CD14-positive monocyte (primary cell): ENCODE measurements at regions not wholly inside any gene's neighbourhood (a gene's known extent, or its start where the extent isn't known, plus 50 kb on each side); places are given as distances from the start of the nearest gene placed in this dataset.

Experiments used
- DNase-seq, 3 donors: peaks; one replicate each; pipeline ENCODE4 v3.0.0-alpha.2; 2011 to 2022
- H2AFZ ChIP-seq: 2 replicates; pipeline ENCODE4 v1.6.0; 2012; ENCODE audit warnings: mild to moderate bottlenecking, low read depth, low read length, inconsistent platforms; ENCODE audit not compliant: insufficient read depth, poor library complexity, severe bottlenecking
- H3K27ac ChIP-seq, 2 donors: 1 replicate in 1 of 2; 2 replicates in 1 of 2; pipeline ENCODE4 v1.5.1; 2012 to 2013; ENCODE audit warnings: low read length in 2 of 2, control low read depth in 1 of 2, inconsistent platforms in 1 of 2, low read depth in 1 of 2, mild to moderate bottlenecking in 1 of 2
- H3K27me3 ChIP-seq, 2 donors: one replicate each; pipeline versions ENCODE4 v1.6.0 to v1.6.1; 2011 to 2013; ENCODE audit warnings: low read length in 2 of 2; ENCODE audit not compliant: control insufficient read depth in 2 of 2, insufficient read depth in 2 of 2
- H3K36me3 ChIP-seq, 2 donors: replicated peaks in 1 of 2; 1 replicate in 1 of 2; 2 replicates in 1 of 2; pipeline versions ENCODE4 v1.5.1 to v1.6.1; 2012 to 2013; ENCODE audit warnings: low read length in 2 of 2, control low read depth in 1 of 2, inconsistent platforms in 1 of 2, mild to moderate bottlenecking in 1 of 2; ENCODE audit not compliant: insufficient read depth in 2 of 2, control insufficient read depth in 1 of 2
- H3K4me1 ChIP-seq, 2 donors: 1 replicate in 1 of 2; 2 replicates in 1 of 2; pipeline versions ENCODE4 v1.5.1 to v1.6.1; 2012 to 2013; ENCODE audit warnings: low read length in 2 of 2, control low read depth in 1 of 2, inconsistent platforms in 1 of 2, mild to moderate bottlenecking in 1 of 2, moderate library complexity in 1 of 2; ENCODE audit not compliant: insufficient read depth in 2 of 2, control insufficient read depth in 1 of 2
- H3K4me2 ChIP-seq: replicated peaks from 2 replicates; pipeline ENCODE3; 2012; ENCODE audit warnings: low read length, moderate library complexity, mild to moderate bottlenecking; ENCODE audit not compliant: poor library complexity, severe bottlenecking; ENCODE audit errors: extremely low read depth
- H3K4me3 ChIP-seq, 3 experiments: fragments of 200-600 bp in 1 of 3; sonication (generic) in 1 of 3; replicated peaks in 1 of 3; 1 replicate in 2 of 3; 2 replicates in 1 of 3; pipeline ENCODE4 v1.5.1; 2011 to 2013; ENCODE audit warnings: low read length in 3 of 3, mild to moderate bottlenecking in 3 of 3, control low read depth in 2 of 3, low read depth in 2 of 3, inconsistent platforms in 1 of 3, moderate library complexity in 1 of 3
- H3K79me2 ChIP-seq: 2 replicates; pipeline ENCODE4 v1.6.0; 2012; ENCODE audit warnings: mild to moderate bottlenecking, control low read depth, inconsistent platforms, low read length, moderate library complexity; ENCODE audit not compliant: insufficient read depth
- H3K9ac ChIP-seq: 2 replicates; pipeline ENCODE4 v1.6.0; 2017; ENCODE audit warnings: low read length, mild to moderate bottlenecking; ENCODE audit not compliant: insufficient read depth, poor library complexity, severe bottlenecking
- H3K9me3 ChIP-seq, 2 donors: replicated peaks in 1 of 2; 1 replicate in 1 of 2; 2 replicates in 1 of 2; pipeline versions ENCODE4 v1.5.1 to v1.6.1; 2012 to 2013; ENCODE audit warnings: low read length in 2 of 2, control low read depth in 1 of 2; ENCODE audit not compliant: control insufficient read depth in 1 of 2, insufficient read depth in 1 of 2
- H4K20me1 ChIP-seq: 2 replicates; pipeline ENCODE4 v1.6.0; 2012; ENCODE audit warnings: mild to moderate bottlenecking, low read length, control low read depth, moderate library complexity; ENCODE audit not compliant: insufficient read depth
- H3K27ac Mint-ChIP-seq, 7 donors: one replicate each; pipeline ENCODE4 v1.8.0; 2020; ENCODE audit warnings: mild to moderate bottlenecking in 7 of 7, mixed read lengths in 7 of 7, moderate library complexity in 6 of 7, inconsistent platforms in 2 of 7
- H3K27me3 Mint-ChIP-seq, 3 donors: one replicate each; pipeline ENCODE4 v1.8.0; 2021 to 2022; ENCODE audit warnings: low read depth in 3 of 3, mild to moderate bottlenecking in 3 of 3, mixed read lengths in 3 of 3, moderate library complexity in 3 of 3, inconsistent platforms in 1 of 3
- H3K36me3 Mint-ChIP-seq, 2 donors: one replicate each; pipeline ENCODE4 v1.8.0; 2020; ENCODE audit warnings: mixed read lengths in 2 of 2, inconsistent platforms in 1 of 2, mild to moderate bottlenecking in 1 of 2
- H3K4me1 Mint-ChIP-seq: one replicate; pipeline ENCODE4 v1.8.0; 2020; ENCODE audit warnings: mild to moderate bottlenecking, mixed read lengths
- H3K4me3 Mint-ChIP-seq, 2 donors: one replicate each; pipeline ENCODE4 v1.8.0; 2020; ENCODE audit warnings: mild to moderate bottlenecking in 2 of 2, mixed read lengths in 2 of 2, moderate library complexity in 1 of 2
- H3K9me3 Mint-ChIP-seq, 7 donors: one replicate each; pipeline ENCODE4 v1.8.0; 2020 to 2022; ENCODE audit warnings: mixed read lengths in 7 of 7, mild to moderate bottlenecking in 6 of 7, moderate library complexity in 6 of 7, inconsistent platforms in 2 of 7
- WGBS: methylation state at CpG from one replicate; pipeline ENCODE4 v1.1.5; 2013; ENCODE audit warnings: missing lambda C conversion rate; ENCODE audit not compliant: insufficient coverage; 5-methylcytosine and 5-hydroxymethylcytosine counted together
- intact Hi-C, 2 donors: fragments of 100-400 bp; cut with micrococcal nuclease; formaldehyde crosslinking; loops; one replicate each; pipeline versions ENCODE4 v1.15.0 to v1.15.1; 2023
- TF ChIP-seq, protein P1 (sequence below): fragments of 200-600 bp; IDR thresholded peaks from one replicate; pipeline ENCODE4 v1.8.0; 2022; ENCODE audit warnings: antibody characterized with exemption, mild to moderate bottlenecking

DNA sequence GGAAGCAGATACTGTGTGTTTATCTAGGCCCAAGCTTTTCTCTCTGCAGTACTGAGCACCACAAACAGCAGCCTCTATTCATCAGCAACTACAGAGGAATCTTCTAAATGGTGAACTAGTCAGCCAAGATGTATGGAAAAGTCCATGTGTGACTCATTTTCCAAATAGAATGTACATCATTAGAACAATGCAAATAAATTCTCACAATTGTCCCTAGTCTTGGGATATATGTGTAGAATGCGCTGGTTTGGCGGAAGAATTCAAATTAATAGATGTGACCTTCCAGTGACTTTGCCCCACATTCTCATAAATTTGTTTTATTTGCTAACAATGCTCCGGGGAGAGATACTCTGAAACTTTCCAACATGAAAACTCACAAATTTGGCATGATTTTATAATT, 436.2 kb downstream of the CBLN4 start:
- no peaks in the 10 kb centered on the region for H3K4me1 Mint-ChIP-seq
- H3K27me3 ChIP-seq, result no peaks in the 10 kb centered on the region
- intact Hi-C loops, result no loop called here
- H3K9ac ChIP-seq, result no peak overlapping the region
- H3K79me2 ChIP-seq, result no peaks in the 10 kb centered on the region
- H4K20me1 ChIP-seq, result no peaks in the 10 kb centered on the region
- H3K4me2 ChIP-seq, result no peak overlapping the region
- no peak overlapping the region for H3K4me3 Mint-ChIP-seq
- no peaks in the 10 kb centered on the region for H3K36me3 Mint-ChIP-seq
- no peak overlapping the region for H3K27ac Mint-ChIP-seq
- peaks cover 0 to 10% (median 3%) of the 10 kb centered on the region in 7 donors for H3K9me3 Mint-ChIP-seq
- no peaks in the 10 kb centered on the region for H3K27me3 Mint-ChIP-seq
- no peaks in the 10 kb centered on the region for H3K36me3 ChIP-seq
- no peak overlapping the region for H3K4me3 ChIP-seq
- no peak overlapping the region for H2AFZ ChIP-seq
- H3K4me1 ChIP-seq, result no peaks in the 10 kb centered on the region
- H3K27ac ChIP-seq, result no peak overlapping the region
- TF ChIP-seq, protein P1, sequence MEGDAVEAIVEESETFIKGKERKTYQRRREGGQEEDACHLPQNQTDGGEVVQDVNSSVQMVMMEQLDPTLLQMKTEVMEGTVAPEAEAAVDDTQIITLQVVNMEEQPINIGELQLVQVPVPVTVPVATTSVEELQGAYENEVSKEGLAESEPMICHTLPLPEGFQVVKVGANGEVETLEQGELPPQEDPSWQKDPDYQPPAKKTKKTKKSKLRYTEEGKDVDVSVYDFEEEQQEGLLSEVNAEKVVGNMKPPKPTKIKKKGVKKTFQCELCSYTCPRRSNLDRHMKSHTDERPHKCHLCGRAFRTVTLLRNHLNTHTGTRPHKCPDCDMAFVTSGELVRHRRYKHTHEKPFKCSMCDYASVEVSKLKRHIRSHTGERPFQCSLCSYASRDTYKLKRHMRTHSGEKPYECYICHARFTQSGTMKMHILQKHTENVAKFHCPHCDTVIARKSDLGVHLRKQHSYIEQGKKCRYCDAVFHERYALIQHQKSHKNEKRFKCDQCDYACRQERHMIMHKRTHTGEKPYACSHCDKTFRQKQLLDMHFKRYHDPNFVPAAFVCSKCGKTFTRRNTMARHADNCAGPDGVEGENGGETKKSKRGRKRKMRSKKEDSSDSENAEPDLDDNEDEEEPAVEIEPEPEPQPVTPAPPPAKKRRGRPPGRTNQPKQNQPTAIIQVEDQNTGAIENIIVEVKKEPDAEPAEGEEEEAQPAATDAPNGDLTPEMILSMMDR, result no peak
- DNase-seq, result no peak
- WGBS, result no CpG with 5 or more reads among the region's 3 CpGs
- H3K9me3 ChIP-seq, result peaks cover 5 to 9% of the 10 kb centered on the region in 2 donors

DNA sequence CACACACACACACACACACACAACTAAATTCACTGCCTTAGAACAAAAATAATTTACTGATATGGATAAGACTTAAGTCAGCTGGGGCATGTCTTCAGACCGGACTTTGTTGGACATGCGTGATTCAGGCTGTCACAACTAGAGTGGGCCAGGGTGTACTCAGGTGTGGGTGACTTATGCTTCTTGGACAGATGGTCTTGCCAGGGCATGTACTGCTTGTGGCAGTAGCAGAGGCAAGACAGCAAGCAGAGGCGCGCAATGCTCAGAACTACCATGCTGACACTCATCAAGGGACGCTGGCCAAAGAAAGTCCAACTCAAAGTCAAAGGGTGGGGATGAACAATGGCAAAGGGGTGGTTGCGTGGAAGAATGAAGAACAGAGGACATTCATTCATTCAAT, 437.5 kb downstream of the CBLN4 start:
- no peaks in the 10 kb centered on the region for H4K20me1 ChIP-seq
- H3K4me1 ChIP-seq, result no peaks in the 10 kb centered on the region
- H3K4me1 Mint-ChIP-seq, result no peaks in the 10 kb centered on the region
- H3K27ac Mint-ChIP-seq, result no peak overlapping the region
- H3K27ac ChIP-seq, result no peak overlapping the region
- intact Hi-C loops, result no loop called here
- no peak overlapping the region for H2AFZ ChIP-seq
- no peak overlapping the region for H3K4me2 ChIP-seq
- H3K9me3 ChIP-seq, result peaks cover 5 to 9% of the 10 kb centered on the region in 2 donors
- H3K4me3 Mint-ChIP-seq, result no peak overlapping the region
- peaks cover 0 to 9% (median 5%) of the 10 kb centered on the region in 7 donors for H3K9me3 Mint-ChIP-seq
- H3K4me3 ChIP-seq, result no peak overlapping the region
- no peaks in the 10 kb centered on the region for H3K36me3 ChIP-seq
- H3K36me3 Mint-ChIP-seq, result no peaks in the 10 kb centered on the region
- no peaks in the 10 kb centered on the region for H3K27me3 Mint-ChIP-seq
- TF ChIP-seq, protein P1, result no peak
- H3K79me2 ChIP-seq, result no peaks in the 10 kb centered on the region
- DNase-seq, result no peak
- no peaks in the 10 kb centered on the region for H3K27me3 ChIP-seq
- H3K9ac ChIP-seq, result no peak overlapping the region
- WGBS, result 91% methylated on average over 2 of the region's 6 CpGs
